HL-60 (cell line): ENCODE measurements at regions not wholly inside any gene's neighbourhood (a gene's known extent, or its start where the extent isn't known, plus 50 kb on each side); places are given as distances from the start of the nearest gene placed in this dataset.

Experiments used
- CTCF ChIP-seq: IDR thresholded peaks from one replicate; pipeline ENCODE4 v1.5.1; 2011; ENCODE audit warnings: low read length, control low read depth, inconsistent platforms; ENCODE audit not compliant: insufficient read depth
- TF ChIP-seq, protein P1 (sequence below): IDR thresholded peaks from 2 replicates; pipeline ENCODE4 v1.6.1; 2012; ENCODE audit warnings: low read depth; ENCODE audit not compliant: insufficient replicate concordance

DNA sequence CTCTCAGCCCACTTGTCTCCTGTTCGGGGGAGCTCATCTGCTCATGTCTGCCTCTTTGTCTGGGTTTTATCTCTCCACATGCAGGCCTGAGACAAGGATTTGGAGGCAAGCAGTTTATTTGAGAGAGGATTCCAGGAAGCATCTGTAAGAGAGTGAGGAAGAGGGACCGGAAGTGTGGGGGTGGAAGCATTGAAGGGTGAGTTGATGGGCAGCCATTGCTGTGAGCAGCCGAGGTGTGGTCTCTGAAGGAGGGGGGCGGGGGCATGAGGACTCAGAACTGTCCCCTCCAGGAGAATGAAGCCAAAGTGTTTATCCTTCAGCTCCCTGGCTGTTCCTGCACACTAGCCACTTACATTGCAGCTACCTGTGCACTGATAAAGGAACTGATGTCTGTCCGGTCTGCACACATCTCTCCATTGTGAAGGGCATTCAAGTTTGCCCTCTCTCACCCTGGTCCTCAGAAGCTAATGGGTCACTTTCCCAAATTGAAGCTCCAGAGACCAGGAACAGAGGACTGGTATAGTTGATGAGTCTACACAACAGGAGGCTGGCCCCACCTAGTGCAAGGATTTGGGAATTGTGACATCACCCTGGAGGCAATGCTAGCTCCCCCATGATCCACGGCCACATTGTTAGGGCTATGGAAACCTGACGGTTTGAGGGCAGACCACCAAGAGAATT, 100.5 kb upstream of the FOXA2 start:
- no peak for TF ChIP-seq CTCF
- TF ChIP-seq, protein P1, sequence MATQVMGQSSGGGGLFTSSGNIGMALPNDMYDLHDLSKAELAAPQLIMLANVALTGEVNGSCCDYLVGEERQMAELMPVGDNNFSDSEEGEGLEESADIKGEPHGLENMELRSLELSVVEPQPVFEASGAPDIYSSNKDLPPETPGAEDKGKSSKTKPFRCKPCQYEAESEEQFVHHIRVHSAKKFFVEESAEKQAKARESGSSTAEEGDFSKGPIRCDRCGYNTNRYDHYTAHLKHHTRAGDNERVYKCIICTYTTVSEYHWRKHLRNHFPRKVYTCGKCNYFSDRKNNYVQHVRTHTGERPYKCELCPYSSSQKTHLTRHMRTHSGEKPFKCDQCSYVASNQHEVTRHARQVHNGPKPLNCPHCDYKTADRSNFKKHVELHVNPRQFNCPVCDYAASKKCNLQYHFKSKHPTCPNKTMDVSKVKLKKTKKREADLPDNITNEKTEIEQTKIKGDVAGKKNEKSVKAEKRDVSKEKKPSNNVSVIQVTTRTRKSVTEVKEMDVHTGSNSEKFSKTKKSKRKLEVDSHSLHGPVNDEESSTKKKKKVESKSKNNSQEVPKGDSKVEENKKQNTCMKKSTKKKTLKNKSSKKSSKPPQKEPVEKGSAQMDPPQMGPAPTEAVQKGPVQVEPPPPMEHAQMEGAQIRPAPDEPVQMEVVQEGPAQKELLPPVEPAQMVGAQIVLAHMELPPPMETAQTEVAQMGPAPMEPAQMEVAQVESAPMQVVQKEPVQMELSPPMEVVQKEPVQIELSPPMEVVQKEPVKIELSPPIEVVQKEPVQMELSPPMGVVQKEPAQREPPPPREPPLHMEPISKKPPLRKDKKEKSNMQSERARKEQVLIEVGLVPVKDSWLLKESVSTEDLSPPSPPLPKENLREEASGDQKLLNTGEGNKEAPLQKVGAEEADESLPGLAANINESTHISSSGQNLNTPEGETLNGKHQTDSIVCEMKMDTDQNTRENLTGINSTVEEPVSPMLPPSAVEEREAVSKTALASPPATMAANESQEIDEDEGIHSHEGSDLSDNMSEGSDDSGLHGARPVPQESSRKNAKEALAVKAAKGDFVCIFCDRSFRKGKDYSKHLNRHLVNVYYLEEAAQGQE, result no peak
